ENCODE measurements at regions not wholly inside any gene's neighbourhood (a gene's known extent, or its start where the extent isn't known, plus 50 kb on each side); places are given as distances from the start of the nearest gene placed in this dataset.

GRCh38 chr7:142637240-142637639 is 112.0 kb upstream of the PRSS1 start:
- Histone ChIP-seq H3K79me2 (replicated peaks; ENCODE audit: insufficient read depth) (no peaks in the 10 kb centered on the region), H3K36me3 (ENCODE audit: insufficient read depth) (no peaks in the 10 kb centered on the region; the same call in 1 of the 2 replicates), H4K20me1 (replicated peaks; ENCODE audit: insufficient read depth) (no peaks in the 10 kb centered on the region), H3F3A (replicated peaks; ENCODE audit: low read depth) (no peaks in the 10 kb centered on the region), H2AFZ (0 out of 2 replicates have a peak overlapping the region, but pooled peaks have one; percentile 63), H3K4me3 (no peak overlapping the region), H3K27ac (ENCODE audit: low read depth) (no peak overlapping the region), H3K4me1 (ENCODE audit: insufficient read depth) (no peaks in the 10 kb centered on the region), H3K9me2 (ENCODE audit: insufficient read depth) (no peaks in the 10 kb centered on the region), H3K27me3 (ENCODE audit: insufficient read depth) (no peaks in the 10 kb centered on the region), H3K4me2 (no peak overlapping the region)
- Mint-ChIP-seq H3K27me3 (ENCODE audit: insufficient read depth, low read depth, poor library complexity) (no peaks in the 10 kb centered on the region), H3K27ac (no peak overlapping the region), H3K4me3 (no peak overlapping the region), H3K9me3 (peaks cover 3% of the 10 kb centered on the region; the same call in 2 of the 3 replicates), H3K4me1 (no peaks in the 10 kb centered on the region), H3K36me3 (ENCODE audit: low read depth) (no peaks in the 10 kb centered on the region)
- ATAC-seq (no peak), DNase-seq (ENCODE audit: low spot score) (no peak)
- no peak for TF ChIP-seq EZH2 (IDR thresholded peaks at IDR 0.05; ENCODE audit: low read depth, unreplicated experiment)
- no peak for TF ChIP-seq NANOG (IDR thresholded peaks at IDR 0.05; ENCODE audit: borderline replicate concordance)
- no peak for TF ChIP-seq CREB1 (CRISPR knock-in tag; IDR thresholded peaks at IDR 0.05; ENCODE audit: low read depth)
- TF ChIP-seq, protein P1, sequence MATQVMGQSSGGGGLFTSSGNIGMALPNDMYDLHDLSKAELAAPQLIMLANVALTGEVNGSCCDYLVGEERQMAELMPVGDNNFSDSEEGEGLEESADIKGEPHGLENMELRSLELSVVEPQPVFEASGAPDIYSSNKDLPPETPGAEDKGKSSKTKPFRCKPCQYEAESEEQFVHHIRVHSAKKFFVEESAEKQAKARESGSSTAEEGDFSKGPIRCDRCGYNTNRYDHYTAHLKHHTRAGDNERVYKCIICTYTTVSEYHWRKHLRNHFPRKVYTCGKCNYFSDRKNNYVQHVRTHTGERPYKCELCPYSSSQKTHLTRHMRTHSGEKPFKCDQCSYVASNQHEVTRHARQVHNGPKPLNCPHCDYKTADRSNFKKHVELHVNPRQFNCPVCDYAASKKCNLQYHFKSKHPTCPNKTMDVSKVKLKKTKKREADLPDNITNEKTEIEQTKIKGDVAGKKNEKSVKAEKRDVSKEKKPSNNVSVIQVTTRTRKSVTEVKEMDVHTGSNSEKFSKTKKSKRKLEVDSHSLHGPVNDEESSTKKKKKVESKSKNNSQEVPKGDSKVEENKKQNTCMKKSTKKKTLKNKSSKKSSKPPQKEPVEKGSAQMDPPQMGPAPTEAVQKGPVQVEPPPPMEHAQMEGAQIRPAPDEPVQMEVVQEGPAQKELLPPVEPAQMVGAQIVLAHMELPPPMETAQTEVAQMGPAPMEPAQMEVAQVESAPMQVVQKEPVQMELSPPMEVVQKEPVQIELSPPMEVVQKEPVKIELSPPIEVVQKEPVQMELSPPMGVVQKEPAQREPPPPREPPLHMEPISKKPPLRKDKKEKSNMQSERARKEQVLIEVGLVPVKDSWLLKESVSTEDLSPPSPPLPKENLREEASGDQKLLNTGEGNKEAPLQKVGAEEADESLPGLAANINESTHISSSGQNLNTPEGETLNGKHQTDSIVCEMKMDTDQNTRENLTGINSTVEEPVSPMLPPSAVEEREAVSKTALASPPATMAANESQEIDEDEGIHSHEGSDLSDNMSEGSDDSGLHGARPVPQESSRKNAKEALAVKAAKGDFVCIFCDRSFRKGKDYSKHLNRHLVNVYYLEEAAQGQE (IDR thresholded peaks at IDR 0.05; ENCODE audit: unreplicated experiment), result no peak
- TF ChIP-seq, protein P2, sequence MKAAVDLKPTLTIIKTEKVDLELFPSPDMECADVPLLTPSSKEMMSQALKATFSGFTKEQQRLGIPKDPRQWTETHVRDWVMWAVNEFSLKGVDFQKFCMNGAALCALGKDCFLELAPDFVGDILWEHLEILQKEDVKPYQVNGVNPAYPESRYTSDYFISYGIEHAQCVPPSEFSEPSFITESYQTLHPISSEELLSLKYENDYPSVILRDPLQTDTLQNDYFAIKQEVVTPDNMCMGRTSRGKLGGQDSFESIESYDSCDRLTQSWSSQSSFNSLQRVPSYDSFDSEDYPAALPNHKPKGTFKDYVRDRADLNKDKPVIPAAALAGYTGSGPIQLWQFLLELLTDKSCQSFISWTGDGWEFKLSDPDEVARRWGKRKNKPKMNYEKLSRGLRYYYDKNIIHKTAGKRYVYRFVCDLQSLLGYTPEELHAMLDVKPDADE (IDR thresholded peaks at IDR 0.05), result no peak
- no peak for TF ChIP-seq ZNF462 (CRISPR knock-in tag; IDR thresholded peaks at IDR 0.05)
- no peak for TF ChIP-seq STAT1 (IDR thresholded peaks at IDR 0.05; ENCODE audit: unreplicated experiment)
- TF ChIP-seq ZNF331 (CRISPR knock-in tag; IDR thresholded peaks at IDR 0.05; ENCODE audit: low read depth), result no peak
- no peak for TF ChIP-seq JUNB (IDR thresholded peaks at IDR 0.05; ENCODE audit: unreplicated experiment)
- TF ChIP-seq CTCF (conservative IDR thresholded peaks at IDR 0.05; ENCODE audit: low read depth in 2 of 2), result no peak
- no peak for TF ChIP-seq EZH2phosphoT487 (IDR thresholded peaks at IDR 0.05; ENCODE audit: unreplicated experiment)
- no peak for TF ChIP-seq ZNF114 (CRISPR knock-in tag; IDR thresholded peaks at IDR 0.05)

Data from GM23338 (cell line).